ENCODE measurements at regions not wholly inside any gene's neighbourhood (a gene's known extent, or its start where the extent isn't known, plus 50 kb on each side); places are given as distances from the start of the nearest gene placed in this dataset.
A peak's percentile ranks its signal among the peaks of the same experiment; 100 is the strongest.

GRCh38 chr16:86988920-86989696 lies 328.1 kb downstream of the C16orf95 start:
- Histone ChIP-seq H3K9me3 (ENCODE audit: control insufficient read depth, low read length) (peaks cover 7% of the 10 kb centered on the region), H3K79me1 (replicated peaks; ENCODE audit: low read length, poor library complexity, severe bottlenecking) (no peaks in the 10 kb centered on the region), H3K27ac (ENCODE audit: low read length, poor library complexity, severe bottlenecking) (no peak overlapping the region), H3K14ac (ENCODE audit: low read length in 2 of 2) (no peak overlapping the region), H3K18ac (ENCODE audit: low read depth in 1 of 2, low read length in 2 of 2) (peak overlapping the region in 1 of 2 experiments; percentile 30), H3K4me1 (ENCODE audit: control insufficient read depth, insufficient read depth, low read depth, low read length) (peaks cover 25% of the 10 kb centered on the region), H2BK15ac (ENCODE audit: low read depth, poor library complexity, severe bottlenecking) (no peak overlapping the region), H2AK5ac (ENCODE audit: low read length, severe bottlenecking) (no peak overlapping the region), H3K4me3 (ENCODE audit: insufficient read depth in 1 of 2, low read depth in 1 of 2, low read length in 2 of 2) (no peak overlapping the region), H3K4me2 (ENCODE audit: low read length, poor library complexity, severe bottlenecking) (no peak overlapping the region), H3K36me3 (ENCODE audit: control insufficient read depth in 1 of 2, insufficient read depth in 2 of 2, low read depth in 1 of 2, low read length in 2 of 2) (no peaks in the 10 kb centered on the region), H2BK5ac (ENCODE audit: low read depth, low read length, poor library complexity, severe bottlenecking) (no peak overlapping the region), H2BK120ac (ENCODE audit: low read depth, low read length) (no peak overlapping the region), H2BK12ac (ENCODE audit: low read length in 2 of 2) (no peak overlapping the region), H3K4ac (ENCODE audit: low read depth in 1 of 2, low read length in 2 of 2) (no peak overlapping the region), H2AFZ (ENCODE audit: low read depth, low read length) (no peak overlapping the region), H3K23ac (ENCODE audit: low read length in 2 of 2) (peak overlapping the region in 1 of 2 experiments; percentile 50), H3K27me3 (ENCODE audit: control insufficient read depth in 1 of 2, insufficient read depth in 1 of 2, low read length in 2 of 2) (peaks cover 0 to 31% of the 10 kb centered on the region in 2 experiments), H3K9ac (ENCODE audit: low read length) (no peak overlapping the region), H4K91ac (ENCODE audit: low read length) (no peak overlapping the region), H4K8ac (ENCODE audit: low read length) (no peak overlapping the region)
- WGBS, result 71% methylated on average over 25 of the region's 25 CpGs
- no peak for DNase-seq

DNA sequence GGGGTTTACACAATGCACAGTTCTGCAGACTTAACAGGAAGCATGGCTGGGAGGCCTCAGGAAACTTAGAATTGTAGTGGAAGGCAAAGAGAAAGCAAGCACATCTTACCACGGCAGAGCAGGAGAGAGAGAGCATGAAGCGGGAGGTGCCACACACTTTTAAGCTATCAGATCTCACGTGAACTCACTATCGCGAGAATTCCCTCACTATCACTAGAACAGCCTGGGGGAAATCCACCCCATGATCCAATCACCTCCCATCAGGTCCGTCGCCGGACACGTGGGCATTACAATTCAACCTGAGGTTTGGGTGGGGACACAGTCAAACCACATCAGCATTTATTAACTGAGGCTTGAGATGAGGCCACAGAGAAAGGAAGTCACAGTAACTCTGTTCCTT lies 326.7 kb downstream of the C16orf95 start:
- DNase-seq, result peak; percentile 27

DNA sequence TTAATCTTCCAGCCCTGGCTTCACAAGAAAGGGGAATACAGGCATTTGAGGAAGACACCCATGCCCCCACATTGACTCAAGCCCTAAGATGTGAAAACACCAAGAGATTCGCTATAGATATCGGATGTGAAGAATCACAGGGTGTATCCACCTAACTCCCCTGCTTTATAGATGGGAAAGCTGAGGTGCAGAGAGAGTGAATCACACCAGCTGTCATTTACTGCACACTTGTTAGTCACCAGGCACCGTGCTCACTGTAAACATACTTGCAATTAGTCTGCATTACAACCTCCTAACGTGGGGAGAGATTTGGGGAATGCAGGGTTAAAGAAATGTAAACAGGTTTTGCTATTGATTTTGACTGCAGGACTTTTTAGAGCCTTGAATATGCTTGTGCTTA lies 325.5 kb downstream of the C16orf95 start:
- no peak overlapping the region for H2BK15ac ChIP-seq (ENCODE audit: low read depth, poor library complexity, severe bottlenecking)
- no peak overlapping the region for H2BK120ac ChIP-seq (ENCODE audit: low read depth, low read length)
- H2BK5ac ChIP-seq (ENCODE audit: low read depth, low read length, poor library complexity, severe bottlenecking), result no peak overlapping the region
- peaks cover 7% of the 10 kb centered on the region for H3K9me3 ChIP-seq (ENCODE audit: control insufficient read depth, low read length)
- peak; percentile 78 for DNase-seq
- no peak overlapping the region for H3K27ac ChIP-seq (ENCODE audit: low read length, poor library complexity, severe bottlenecking)
- H3K79me1 ChIP-seq (replicated peaks; ENCODE audit: low read length, poor library complexity, severe bottlenecking), result no peaks in the 10 kb centered on the region
- H4K91ac ChIP-seq (ENCODE audit: low read length), result no peak overlapping the region
- H3K4me2 ChIP-seq (ENCODE audit: low read length, poor library complexity, severe bottlenecking), result no peak overlapping the region
- no peak overlapping the region for H3K4me3 ChIP-seq (ENCODE audit: insufficient read depth in 1 of 2, low read depth in 1 of 2, low read length in 2 of 2)
- peaks cover 23% of the 10 kb centered on the region for H3K4me1 ChIP-seq (ENCODE audit: control insufficient read depth, insufficient read depth, low read depth, low read length)
- H3K23ac ChIP-seq (ENCODE audit: low read length in 2 of 2), result no peak overlapping the region
- no peak overlapping the region for H3K9ac ChIP-seq (ENCODE audit: low read length)
- no peak overlapping the region for H2AFZ ChIP-seq (ENCODE audit: low read depth, low read length)
- no peak overlapping the region for H3K14ac ChIP-seq (ENCODE audit: low read length in 2 of 2)
- no peak overlapping the region for H4K8ac ChIP-seq (ENCODE audit: low read length)
- H2AK5ac ChIP-seq (ENCODE audit: low read length, severe bottlenecking), result no peak overlapping the region
- H3K4ac ChIP-seq (ENCODE audit: low read depth in 1 of 2, low read length in 2 of 2), result no peak overlapping the region
- H2BK12ac ChIP-seq (ENCODE audit: low read length in 2 of 2), result no peak overlapping the region
- WGBS, result 0% methylated on average over 1 of the region's 4 CpGs
- peaks cover 0 to 45% of the 10 kb centered on the region in 2 experiments for H3K27me3 ChIP-seq (ENCODE audit: control insufficient read depth in 1 of 2, insufficient read depth in 1 of 2, low read length in 2 of 2)
- no peak overlapping the region for H3K18ac ChIP-seq (ENCODE audit: low read depth in 1 of 2, low read length in 2 of 2)
- H3K36me3 ChIP-seq (ENCODE audit: control insufficient read depth in 1 of 2, insufficient read depth in 2 of 2, low read depth in 1 of 2, low read length in 2 of 2), result no peaks in the 10 kb centered on the region

More for the DNA sequence above, 326.7 kb downstream of the C16orf95 start:
- Histone ChIP-seq H3K36me3 (ENCODE audit: control insufficient read depth in 1 of 2, insufficient read depth in 2 of 2, low read depth in 1 of 2, low read length in 2 of 2) (no peaks in the 10 kb centered on the region), H2AK5ac (ENCODE audit: low read length, severe bottlenecking) (no peak overlapping the region), H3K4me3 (ENCODE audit: insufficient read depth in 1 of 2, low read depth in 1 of 2, low read length in 2 of 2) (no peak overlapping the region), H3K27ac (ENCODE audit: low read length, poor library complexity, severe bottlenecking) (no peak overlapping the region), H3K9ac (ENCODE audit: low read length) (no peak overlapping the region), H4K91ac (ENCODE audit: low read length) (no peak overlapping the region), H2BK15ac (ENCODE audit: low read depth, poor library complexity, severe bottlenecking) (no peak overlapping the region), H3K23ac (ENCODE audit: low read length in 2 of 2) (no peak overlapping the region), H2BK5ac (ENCODE audit: low read depth, low read length, poor library complexity, severe bottlenecking) (no peak overlapping the region), H3K18ac (ENCODE audit: low read depth in 1 of 2, low read length in 2 of 2) (no peak overlapping the region), H4K8ac (ENCODE audit: low read length) (no peak overlapping the region), H3K14ac (ENCODE audit: low read length in 2 of 2) (no peak overlapping the region), H3K4me1 (ENCODE audit: control insufficient read depth, insufficient read depth, low read depth, low read length) (peaks cover 22% of the 10 kb centered on the region), H2BK120ac (ENCODE audit: low read depth, low read length) (no peak overlapping the region), H3K79me1 (replicated peaks; ENCODE audit: low read length, poor library complexity, severe bottlenecking) (no peaks in the 10 kb centered on the region), H3K27me3 (ENCODE audit: control insufficient read depth in 1 of 2, insufficient read depth in 1 of 2, low read length in 2 of 2) (peaks cover 0 to 34% of the 10 kb centered on the region in 2 experiments), H2BK12ac (ENCODE audit: low read length in 2 of 2) (no peak overlapping the region), H3K9me3 (ENCODE audit: control insufficient read depth, low read length) (peaks cover 7% of the 10 kb centered on the region), H2AFZ (ENCODE audit: low read depth, low read length) (no peak overlapping the region), H3K4me2 (ENCODE audit: low read length, poor library complexity, severe bottlenecking) (no peak overlapping the region), H3K4ac (ENCODE audit: low read depth in 1 of 2, low read length in 2 of 2) (no peak overlapping the region)
- 77% methylated on average over 9 of the region's 9 CpGs for WGBS

- Histone ChIP-seq H4K8ac (ENCODE audit: low read length) (no peak overlapping the region), H3K27me3 (ENCODE audit: control insufficient read depth in 1 of 2, insufficient read depth in 1 of 2, low read length in 2 of 2) (peaks cover 0 to 46% of the 10 kb centered on the region in 2 experiments), H2BK5ac (ENCODE audit: low read depth, low read length, poor library complexity, severe bottlenecking) (no peak overlapping the region), H3K18ac (ENCODE audit: low read depth in 1 of 2, low read length in 2 of 2) (no peak overlapping the region), H2BK15ac (ENCODE audit: low read depth, poor library complexity, severe bottlenecking) (no peak overlapping the region), H3K27ac (ENCODE audit: low read length, poor library complexity, severe bottlenecking) (no peak overlapping the region), H3K79me1 (replicated peaks; ENCODE audit: low read length, poor library complexity, severe bottlenecking) (no peaks in the 10 kb centered on the region), H2BK12ac (ENCODE audit: low read length in 2 of 2) (no peak overlapping the region), H3K4me3 (ENCODE audit: insufficient read depth in 1 of 2, low read depth in 1 of 2, low read length in 2 of 2) (no peak overlapping the region), H3K14ac (ENCODE audit: low read length in 2 of 2) (no peak overlapping the region), H3K9ac (ENCODE audit: low read length) (no peak overlapping the region), H3K4me1 (ENCODE audit: control insufficient read depth, insufficient read depth, low read depth, low read length) (peaks cover 23% of the 10 kb centered on the region), H2AFZ (ENCODE audit: low read depth, low read length) (no peak overlapping the region), H2BK120ac (ENCODE audit: low read depth, low read length) (no peak overlapping the region), H2AK5ac (ENCODE audit: low read length, severe bottlenecking) (no peak overlapping the region), H3K4me2 (ENCODE audit: low read length, poor library complexity, severe bottlenecking) (no peak overlapping the region), H4K91ac (ENCODE audit: low read length) (no peak overlapping the region), H3K36me3 (ENCODE audit: control insufficient read depth in 1 of 2, insufficient read depth in 2 of 2, low read depth in 1 of 2, low read length in 2 of 2) (no peaks in the 10 kb centered on the region), H3K9me3 (ENCODE audit: control insufficient read depth, low read length) (peaks cover 7% of the 10 kb centered on the region), H3K4ac (ENCODE audit: low read depth in 1 of 2, low read length in 2 of 2) (no peak overlapping the region), H3K23ac (ENCODE audit: low read length in 2 of 2) (no peak overlapping the region)
- 87% methylated on average over 5 of the region's 5 CpGs for WGBS
- DNase-seq, result no peak
Measured at GRCh38 chr16:86992587-86992986, 324.6 kb downstream of the C16orf95 start.

Data from mesenchymal stem cell (in vitro differentiated cells and primary cell).